HG03520 (cell line): ENCODE measurements at regions not wholly inside any gene's neighbourhood (a gene's known extent, or its start where the extent isn't known, plus 50 kb on each side); places are given as distances from the start of the nearest gene placed in this dataset.
"Not testable (repeated sequence)": the region's sequence is repeated elsewhere in the genome, so short reads cannot be mapped to it uniquely, and the experiment has no call there.

Source experiments
- ATAC-seq: cut with Tn5 transposase; IDR thresholded peaks from one replicate; pipeline ENCODE4 v1.9.1; 2021; ENCODE audit warnings: mild to moderate bottlenecking, moderate library complexity; ENCODE audit not compliant: unreplicated experiment

DNA sequence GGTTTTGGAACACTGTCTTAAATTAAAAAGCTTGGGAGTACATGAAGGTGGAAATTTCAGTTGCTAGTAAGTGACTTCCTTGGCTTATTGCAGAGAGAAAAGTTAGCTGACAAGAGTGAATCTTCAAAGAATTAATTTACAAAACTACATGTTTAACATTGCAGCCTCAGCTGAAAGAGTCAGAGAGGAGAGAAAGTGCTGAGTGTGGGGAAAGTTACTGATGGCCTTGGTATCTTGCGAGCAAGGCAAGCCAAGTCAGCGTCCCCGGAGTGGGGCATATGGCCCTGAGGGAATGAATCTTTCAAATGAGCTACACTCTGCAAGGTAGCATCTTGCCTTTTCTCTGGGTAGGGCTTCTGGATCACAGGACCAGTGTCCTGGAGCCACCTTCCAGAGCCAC lies 131.3 kb downstream of the LPIN1 start:
- ATAC-seq: no peak

- not testable (repeated sequence) for ATAC-seq
Observed at GRCh38 chr2:11885253-11885652, 138.8 kb downstream of the LPIN1 start.

- not testable (repeated sequence) for ATAC-seq
Observed at GRCh38 chr2:11886899-11887298, 140.5 kb downstream of the LPIN1 start.

- ATAC-seq: no peak
Observed at GRCh38 chr2:11889101-11889850, 142.8 kb downstream of the LPIN1 start.

GRCh38 chr2:11889854-11890253 lies 143.4 kb downstream of the LPIN1 start:
- ATAC-seq: no peak

GRCh38 chr2:11891028-11891427 lies 144.6 kb downstream of the LPIN1 start:
- ATAC-seq: no peak

DNA sequence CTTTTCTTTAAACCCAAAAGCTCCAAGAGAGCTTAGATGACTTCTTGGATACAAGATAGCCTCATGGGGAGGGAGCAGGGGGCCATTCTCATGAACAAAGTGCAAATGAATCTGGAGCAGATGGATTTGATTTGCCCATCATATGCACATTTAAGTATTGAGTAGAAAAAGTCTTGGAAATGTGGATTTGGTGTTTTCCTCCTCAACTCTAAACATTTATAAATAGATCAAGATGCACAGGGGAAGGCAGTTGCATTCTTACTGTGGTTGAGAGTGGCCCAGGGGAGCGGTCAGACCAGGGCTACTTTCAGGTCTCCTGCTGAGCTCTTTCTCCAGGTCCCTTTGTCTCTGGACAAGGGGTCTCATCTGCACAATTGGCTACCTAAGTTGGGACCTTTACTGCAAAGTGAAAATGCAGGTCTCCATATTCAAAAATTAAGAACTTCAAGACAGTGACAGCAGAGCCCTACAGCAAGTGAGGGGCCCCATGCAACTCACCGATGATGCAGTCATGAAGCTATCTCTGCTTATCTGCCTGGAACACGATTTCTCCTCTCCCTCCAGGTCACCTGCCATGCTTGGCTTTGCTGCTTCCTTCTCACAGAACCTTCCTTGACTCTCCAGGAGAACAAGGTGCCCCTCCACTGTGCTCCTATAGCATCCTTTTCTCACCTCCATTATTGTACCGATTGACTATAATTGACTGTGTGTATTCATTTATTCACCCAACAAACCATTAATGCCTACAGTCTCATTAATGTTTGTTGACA lies 145.4 kb downstream of the LPIN1 start:
- no peak for ATAC-seq

GRCh38 chr2:11896386-11896785 lies 150.0 kb downstream of the LPIN1 start:
- ATAC-seq: no peak

GRCh38 chr2:11898576-11898975 lies 152.1 kb downstream of the LPIN1 start:
- no peak for ATAC-seq

GRCh38 chr2:11899264-11899818 lies 152.9 kb downstream of the LPIN1 start:
- no peak for ATAC-seq

GRCh38 chr2:11900891-11901290 lies 154.5 kb downstream of the LPIN1 start:
- ATAC-seq: not testable (repeated sequence)

DNA sequence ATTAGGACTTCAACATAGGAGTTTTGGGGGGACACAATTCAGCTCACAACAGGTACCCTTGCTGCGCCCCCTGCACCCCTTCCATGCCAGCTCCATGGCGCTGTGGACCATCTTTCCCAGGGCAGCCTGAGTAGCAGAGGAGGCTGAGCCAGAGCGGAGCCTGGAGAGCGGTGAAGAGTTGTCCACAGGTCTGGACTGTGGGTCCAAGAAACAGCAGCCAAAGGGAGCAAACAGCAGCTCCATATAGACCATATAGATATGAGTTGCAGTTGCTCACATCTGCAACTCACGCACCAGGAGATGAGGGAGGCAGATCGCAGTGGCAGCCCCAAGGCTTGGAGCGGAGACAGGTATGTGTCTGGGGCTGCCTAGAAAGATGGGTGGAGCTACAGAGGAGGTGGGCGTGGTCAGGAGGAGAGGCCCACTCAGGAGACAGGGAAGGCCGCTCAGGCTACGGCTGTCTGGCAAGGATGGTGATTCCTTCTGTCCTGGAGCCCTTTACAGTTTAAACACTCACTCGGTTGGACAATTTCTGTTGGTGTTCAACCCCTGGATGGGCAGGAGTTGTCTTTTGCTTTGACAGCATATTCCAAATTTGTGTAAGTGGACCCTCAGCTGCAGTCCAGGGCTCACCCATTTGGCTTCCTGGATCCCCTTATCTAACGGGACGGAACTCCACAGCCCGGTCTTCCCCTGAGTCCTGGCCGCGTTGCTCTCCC lies 155.1 kb downstream of the LPIN1 start:
- no peak for ATAC-seq

DNA sequence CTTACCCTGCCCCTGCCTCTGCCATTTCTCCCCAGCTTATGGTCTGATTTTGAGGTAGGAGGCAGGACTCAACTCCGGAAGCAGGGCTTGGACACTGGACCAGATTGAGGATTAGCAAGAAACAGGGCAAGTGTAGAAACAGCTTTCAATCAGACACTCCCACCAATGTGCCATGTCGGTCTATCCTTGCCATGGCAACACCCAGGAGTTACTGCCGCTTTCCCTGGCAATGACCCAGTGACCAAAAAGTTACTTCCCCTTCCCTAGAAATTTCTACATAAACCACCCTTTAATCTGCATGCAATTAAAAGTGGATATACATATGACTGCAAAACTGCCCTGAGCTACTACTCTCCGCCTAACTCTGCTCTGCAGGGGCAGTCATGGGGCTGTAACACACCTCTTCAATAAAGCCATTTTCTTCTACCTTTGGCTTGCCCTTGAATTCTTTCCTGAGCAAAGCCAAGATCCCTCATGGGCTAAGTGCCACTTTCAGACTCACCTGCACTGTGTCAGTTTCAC lies 156.7 kb downstream of the LPIN1 start:
- ATAC-seq: no peak

DNA sequence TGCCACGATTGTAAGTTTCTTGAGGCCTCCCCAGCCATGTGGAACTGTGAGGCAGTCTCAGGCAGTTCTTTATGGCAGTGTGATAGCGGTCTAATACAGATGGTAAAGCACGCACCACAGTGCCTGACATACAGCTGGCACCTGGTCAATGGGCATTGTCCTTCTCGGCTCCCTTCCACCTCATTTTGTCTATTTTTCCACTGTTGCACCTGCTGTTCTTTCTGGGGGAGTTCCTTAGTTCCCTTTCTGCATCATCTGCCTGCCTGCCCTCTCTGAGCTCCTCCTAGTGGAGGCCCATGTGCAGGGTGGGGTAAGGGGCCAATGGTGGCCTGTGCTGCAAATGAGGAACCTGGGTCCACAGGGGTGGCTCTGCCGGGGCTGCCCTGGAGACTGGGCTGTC lies 157.6 kb downstream of the LPIN1 start:
- ATAC-seq: no peak

DNA sequence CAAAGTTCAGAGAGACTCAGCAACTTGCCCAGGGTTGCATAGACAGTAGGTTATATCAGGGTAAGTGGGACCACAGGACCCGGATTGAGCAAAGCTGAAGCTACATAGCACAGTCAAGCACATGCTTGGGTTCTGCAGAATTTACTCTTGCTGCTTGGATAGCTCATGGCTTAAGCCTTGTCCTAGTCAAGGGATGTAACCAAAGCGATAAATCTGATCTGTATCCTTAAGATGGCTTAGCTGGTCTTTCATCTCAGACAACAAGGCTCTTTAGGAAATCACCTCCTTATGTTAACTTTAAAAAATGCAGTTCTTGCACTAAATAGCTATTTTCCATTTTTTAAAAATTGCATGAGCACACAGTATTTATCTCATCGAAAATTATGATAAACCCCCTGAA lies 158.5 kb downstream of the LPIN1 start:
- no peak for ATAC-seq

GRCh38 chr2:11907190-11907589 lies 160.8 kb downstream of the LPIN1 start:
- no peak for ATAC-seq

DNA sequence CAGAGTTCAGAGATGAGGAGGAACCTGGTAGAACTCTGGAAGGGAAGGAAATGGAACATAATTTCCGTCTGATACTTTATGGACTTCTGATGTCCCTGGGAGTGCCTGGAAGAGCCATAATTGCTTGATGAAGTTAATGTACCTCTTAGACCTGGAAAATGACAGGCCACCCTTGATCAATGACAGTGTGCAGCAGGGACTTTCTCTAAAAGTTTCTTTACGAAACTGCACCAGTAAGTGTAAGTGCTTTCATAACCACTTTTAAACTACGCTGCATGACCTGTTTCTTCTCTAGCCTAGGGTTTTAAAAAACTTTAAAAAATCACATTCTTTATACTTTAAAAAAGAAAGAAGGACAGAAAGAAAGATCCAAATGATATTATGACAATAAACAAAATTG lies 164.5 kb downstream of the LPIN1 start:
- ATAC-seq: no peak

GRCh38 chr2:11912980-11913379 lies 166.5 kb downstream of the LPIN1 start:
- no peak for ATAC-seq

DNA sequence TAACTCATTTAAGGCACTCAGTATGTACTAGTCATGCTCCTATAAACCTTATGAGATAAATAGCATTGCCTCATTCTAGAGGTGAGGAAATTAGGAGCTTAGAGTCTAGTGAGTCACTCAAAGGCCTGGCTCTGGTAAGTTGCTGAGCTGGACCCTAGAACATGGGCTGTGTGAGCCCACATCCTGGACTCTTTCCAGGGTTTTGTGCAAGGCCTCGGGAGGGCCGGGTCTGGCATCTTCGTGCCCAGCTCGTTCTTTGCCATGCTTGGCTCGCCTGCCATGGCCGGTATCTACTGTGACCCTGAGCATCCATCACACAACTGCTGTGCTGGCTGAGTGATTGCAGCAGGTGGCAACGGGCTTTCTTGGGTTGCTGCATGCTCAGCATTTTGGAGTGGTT lies 168.0 kb downstream of the LPIN1 start:
- ATAC-seq: no peak

GRCh38 chr2:11915650-11916049 lies 169.2 kb downstream of the LPIN1 start:
- ATAC-seq: no peak

DNA sequence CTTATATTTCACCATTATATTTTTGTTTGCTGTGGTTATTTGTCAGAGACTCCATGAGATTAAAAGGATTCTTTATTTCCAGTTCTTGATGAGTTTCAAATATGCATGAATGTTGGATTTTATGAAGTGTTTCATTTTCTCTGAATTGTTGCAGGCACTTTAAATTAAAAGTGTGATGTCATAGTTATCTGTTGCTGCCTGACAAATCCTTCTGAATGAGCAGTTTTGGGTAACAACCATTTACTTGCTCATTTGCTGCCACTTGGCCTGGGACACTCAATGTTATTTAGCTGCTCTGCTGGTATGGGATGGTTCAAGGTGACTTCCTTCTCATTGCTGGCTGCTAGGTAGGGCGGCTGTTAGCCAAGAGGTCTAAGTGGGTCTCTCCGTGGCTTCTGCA lies 173.5 kb downstream of the LPIN1 start:
- ATAC-seq: no peak
